SK-N-SH (cell line): ENCODE measurements at regions not wholly inside any gene's neighbourhood (a gene's known extent, or its start where the extent isn't known, plus 50 kb on each side); places are given as distances from the start of the nearest gene placed in this dataset.

Source experiments
- CTCF ChIA-PET: fragments of 300-600, 350-600 bp; formaldehyde crosslinking; extraction: SDS; loops from one replicate; lab custom pipeline; 2021; lab: Yijun Ruan, JAX
- POLR2A ChIA-PET: fragments of 350-600 bp; sonication (Branson Sonifier 250); formaldehyde crosslinking; extraction: SDS; loops from one replicate; lab custom pipeline; 2020; ENCODE audit warnings: antibody characterized with exemption, inconsistent platforms; lab: Yijun Ruan, JAX
- DNase-seq: peaks from one replicate; pipeline ENCODE4 v3.0.0; 2012
- H2AFZ ChIP-seq: fragments of 200-600 bp; sonication (generic); 2 replicates; pipeline ENCODE4 v1.8.1; 2016; ENCODE audit warnings: antibody characterized with exemption, mild to moderate bottlenecking, low read depth
- H3F3A ChIP-seq: fragments of 200-600 bp; sonication (generic); replicated peaks from 2 replicates; pipeline ENCODE3; 2016; ENCODE audit warnings: antibody characterized with exemption, mild to moderate bottlenecking; ENCODE audit not compliant: insufficient read depth
- H3K27ac ChIP-seq, 2 experiments: fragments of 200-500 bp in 1 of 2; fragments of 200-600 bp in 1 of 2; sonication (Bioruptor generic) in 1 of 2; sonication (generic), shearing (Covaris generic) in 1 of 2; 2 replicates each; pipeline versions ENCODE4 v1.5.1 to v1.6.1; 2014 to 2016; ENCODE audit warnings: low read depth in 2 of 2, inconsistent platforms in 1 of 2, low read length in 1 of 2, mild to moderate bottlenecking in 1 of 2, mixed read lengths in 1 of 2
- H3K27me3 ChIP-seq: fragments of 200-600 bp; sonication (generic), shearing (Covaris generic); 2 replicates; pipeline ENCODE4 v1.6.1; 2016; ENCODE audit warnings: mixed run types; ENCODE audit not compliant: insufficient read depth
- H3K36me3 ChIP-seq, 2 experiments: fragments of 200-500 bp in 1 of 2; fragments of 200-600 bp in 1 of 2; sonication (Bioruptor generic) in 1 of 2; sonication (generic) in 1 of 2; replicated peaks in 1 of 2; 2 replicates each; pipeline versions ENCODE3 to v1.5.1; 2014 to 2016; ENCODE audit warnings: low read length in 1 of 2, mild to moderate bottlenecking in 1 of 2; ENCODE audit not compliant: insufficient read depth in 2 of 2, control insufficient read depth in 1 of 2
- H3K4me1 ChIP-seq, 2 experiments: fragments of 200-500 bp in 1 of 2; fragments of 200-600 bp in 1 of 2; sonication (Bioruptor generic) in 1 of 2; sonication (generic), shearing (Covaris generic) in 1 of 2; 2 replicates each; pipeline versions ENCODE4 v1.5.1 to v1.6.1; 2014 to 2016; ENCODE audit warnings: low read depth in 1 of 2, low read length in 1 of 2, mixed run types in 1 of 2; ENCODE audit not compliant: insufficient read depth in 2 of 2, control insufficient read depth in 1 of 2
- H3K4me2 ChIP-seq: fragments of 200-600 bp; sonication (generic), shearing (Covaris generic); 2 replicates; pipeline ENCODE4 v1.6.1; 2017; ENCODE audit warnings: mixed run types
- H3K4me3 ChIP-seq, 2 experiments: fragments of 200-500 bp in 1 of 2; fragments of 200-600 bp in 1 of 2; sonication (Bioruptor generic) in 1 of 2; sonication (generic), shearing (Covaris generic) in 1 of 2; 2 replicates each; pipeline versions ENCODE4 v1.5.1 to v1.8.1; 2014 to 2016; ENCODE audit warnings: low read depth in 2 of 2, inconsistent platforms in 1 of 2, low read length in 1 of 2, mild to moderate bottlenecking in 1 of 2, mixed read lengths in 1 of 2, moderate library complexity in 1 of 2
- H3K79me2 ChIP-seq: fragments of 200-600 bp; sonication (generic); 2 replicates; pipeline ENCODE4 v1.8.1; 2017; ENCODE audit warnings: mild to moderate bottlenecking; ENCODE audit not compliant: insufficient read depth
- H3K9ac ChIP-seq: fragments of 200-600 bp; sonication (generic); 2 replicates; pipeline ENCODE4 v1.6.1; 2017; ENCODE audit warnings: mixed run types
- H3K9me2 ChIP-seq: fragments of 200-600 bp; sonication (generic); 2 replicates; pipeline ENCODE4 v1.6.1; 2017; ENCODE audit warnings: mixed run types
- H3K9me3 ChIP-seq: fragments of 200-600 bp; sonication (generic); 2 replicates; pipeline ENCODE4 v1.6.1; 2017; ENCODE audit warnings: mixed run types, mild to moderate bottlenecking, moderate library complexity
- H4K20me1 ChIP-seq: fragments of 200-600 bp; sonication (generic); 2 replicates; pipeline ENCODE4 v1.6.1; 2017; ENCODE audit warnings: mild to moderate bottlenecking, mixed run types; ENCODE audit not compliant: insufficient read depth
- MEF2A ChIP-seq: IDR thresholded peaks from 2 replicates; pipeline ENCODE4 v1.4.0; 2012; ENCODE audit warnings: low read depth, borderline replicate concordance
- MXI1 ChIP-seq: IDR thresholded peaks from 2 replicates; pipeline ENCODE4 v1.6.1; 2012; ENCODE audit warnings: mild to moderate bottlenecking, low read depth, low read length, improper control_type of control experiment
- NFIC ChIP-seq: IDR thresholded peaks from 2 replicates; pipeline ENCODE4 v1.4.0; 2012; ENCODE audit warnings: borderline replicate concordance
- WGBS: methylation state at CpG from one replicate; pipeline ENCODE4 v1.1.6; 2017; ENCODE audit warnings: low lambda C conversion rate; 5-methylcytosine and 5-hydroxymethylcytosine counted together
- small RNA-seq, 7 experiments: library from RNA; depleted of rRNA; stranded (forward); fragments of <200 nt; gene quantifications; one replicate each; pipeline ENCODE3, GENCODE V24; 2012

DNA sequence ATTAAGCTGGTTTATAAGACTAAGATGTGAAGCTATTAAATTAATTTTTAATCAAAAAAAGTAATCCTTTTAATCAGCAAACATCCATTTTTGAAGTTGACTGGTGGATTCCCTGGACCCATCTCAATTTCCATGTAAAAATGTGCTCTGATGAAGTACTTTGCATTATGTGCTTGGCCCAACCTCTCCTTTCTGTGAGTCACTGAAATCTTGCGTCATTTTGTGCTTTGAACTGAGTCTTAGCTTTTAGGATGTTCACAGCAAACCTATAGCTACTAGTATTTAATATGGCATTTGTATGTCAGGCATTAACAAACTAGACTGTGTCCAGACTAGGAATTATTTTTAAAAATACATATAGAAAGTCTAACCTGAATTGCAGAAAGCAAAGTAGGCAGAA, 55.0 kb upstream of the CDH12 start:
- H3K9ac ChIP-seq = no peak overlapping the region
- no peaks in the 10 kb centered on the region for H3K4me1 ChIP-seq
- CTCF ChIA-PET = no interaction called here
- no peak overlapping the region for H2AFZ ChIP-seq
- DNase-seq = no peak
- POLR2A ChIA-PET = no interaction called here
- no peaks in the 10 kb centered on the region for H3K27me3 ChIP-seq
- H4K20me1 ChIP-seq = no peaks in the 10 kb centered on the region
- H3K9me3 ChIP-seq = no peaks in the 10 kb centered on the region
- H3K4me2 ChIP-seq = no peak overlapping the region
- 0% methylated on average over 1 of the region's 1 CpG for WGBS
- H3K4me3 ChIP-seq = no peak overlapping the region
- no peak overlapping the region for H3K27ac ChIP-seq
- peaks cover 4% of the 10 kb centered on the region; the same call in 1 of the 2 replicates for H3K9me2 ChIP-seq
- H3F3A ChIP-seq = no peaks in the 10 kb centered on the region
- no peaks in the 10 kb centered on the region for H3K36me3 ChIP-seq
- TF ChIP-seq NFIC (no peak), MXI1 (no peak), MEF2A (no peak)
- TF ChIP-seq, all 33 proteins: peak for 0
- H3K79me2 ChIP-seq = no peaks in the 10 kb centered on the region

Small RNA genes lying in the stretch of these regions (small RNA-seq; reads per million reads assigned to genes)
- gene RF00019 = 0 reads per million in 7 experiments
